Activated CD4-positive, alpha-beta T cell treated with anti-CD3 and anti-CD28 coated beads, Interleukin-2, amount 10 ng/mL, durations not matched to agents 7 days and 5 days (primary cell): ENCODE measurements at regions not wholly inside any gene's neighbourhood (a gene's known extent, or its start where the extent isn't known, plus 50 kb on each side); places are given as distances from the start of the nearest gene placed in this dataset.

ENCODE experiments used
- CTCF ChIA-PET: fragments of 350-600 bp; sonication (Branson Sonifier 250); formaldehyde crosslinking; loops from one replicate; lab custom pipeline; 2021; ENCODE audit warnings: antibody characterized with exemption; lab: Charles Lee
- POLR2A ChIA-PET: fragments of 350-600 bp; sonication (Branson Sonifier 250); formaldehyde crosslinking; loops from one replicate; lab custom pipeline; 2021; ENCODE audit warnings: antibody characterized with exemption; lab: Charles Lee
- DNase-seq: peaks from one replicate; pipeline ENCODE4 v3.0.0-alpha.2; 2020
- H3K27ac Mint-ChIP-seq: one replicate; pipeline ENCODE4 v1.8.0; 2021; ENCODE audit warnings: mild to moderate bottlenecking, moderate library complexity, mixed read lengths
- H3K27me3 Mint-ChIP-seq: one replicate; pipeline ENCODE4 v1.8.0; 2021; ENCODE audit warnings: mixed read lengths
- H3K36me3 Mint-ChIP-seq: one replicate; pipeline ENCODE4 v1.8.0; 2021; ENCODE audit warnings: low read depth, mixed read lengths
- H3K4me1 Mint-ChIP-seq: one replicate; pipeline ENCODE4 v1.8.0; 2021; ENCODE audit warnings: mixed read lengths
- H3K4me3 Mint-ChIP-seq: one replicate; pipeline ENCODE4 v1.8.0; 2021; ENCODE audit warnings: mild to moderate bottlenecking, moderate library complexity, mixed read lengths
- H3K9me3 Mint-ChIP-seq: one replicate; pipeline ENCODE4 v1.8.0; 2021; ENCODE audit warnings: mixed read lengths

- Mint-ChIP-seq H3K36me3 (no peaks in the 10 kb centered on the region), H3K27me3 (peaks cover 9% of the 10 kb centered on the region), H3K4me1 (peaks cover 21% of the 10 kb centered on the region), H3K9me3 (no peaks in the 10 kb centered on the region), H3K27ac (no peak overlapping the region), H3K4me3 (no peak overlapping the region)
- ChIA-PET CTCF (interaction anchor here (1.5 to 7.7 kb wide), 2 partner anchors 91 to 1214 kb away, joined by 5 to 182 read pairs; no protein-coding TSS in a partner anchor), POLR2A (no interaction called here)
- no peak for DNase-seq
These were observed 220.8 kb upstream of the TPRG1 start for GRCh38 chr3:188950832-188951489.

DNA sequence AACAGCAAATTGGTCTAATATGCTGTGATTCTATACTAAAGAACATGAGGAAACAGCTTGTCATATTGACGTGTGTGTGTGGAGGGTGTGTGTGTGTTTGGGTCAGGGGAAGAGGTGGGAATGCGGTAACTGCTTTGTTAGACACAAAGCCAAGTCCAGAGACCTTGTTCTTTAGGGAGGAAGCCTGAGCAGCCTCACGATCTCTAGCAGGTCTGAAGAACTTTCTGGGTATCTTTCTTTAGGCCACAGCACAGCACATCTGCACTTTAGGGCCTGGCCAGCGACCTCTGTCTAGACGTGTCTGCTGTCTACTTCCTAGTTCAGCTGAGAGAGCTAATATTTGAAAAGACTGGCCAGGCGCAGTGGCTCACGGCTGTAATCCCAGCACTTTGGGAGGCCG lies 220.0 kb upstream of the TPRG1 start:
- ChIA-PET POLR2A (no interaction called here), CTCF (interaction anchor here (1.5 to 7.7 kb wide), 2 partner anchors 90 to 1215 kb away, joined by 5 to 182 read pairs; no protein-coding TSS in a partner anchor)
- Mint-ChIP-seq H3K27me3 (peaks cover 1% of the 10 kb centered on the region), H3K4me1 (peaks cover 21% of the 10 kb centered on the region), H3K27ac (no peak overlapping the region), H3K36me3 (no peaks in the 10 kb centered on the region), H3K4me3 (no peak overlapping the region), H3K9me3 (no peaks in the 10 kb centered on the region)
- no peak for DNase-seq

DNA sequence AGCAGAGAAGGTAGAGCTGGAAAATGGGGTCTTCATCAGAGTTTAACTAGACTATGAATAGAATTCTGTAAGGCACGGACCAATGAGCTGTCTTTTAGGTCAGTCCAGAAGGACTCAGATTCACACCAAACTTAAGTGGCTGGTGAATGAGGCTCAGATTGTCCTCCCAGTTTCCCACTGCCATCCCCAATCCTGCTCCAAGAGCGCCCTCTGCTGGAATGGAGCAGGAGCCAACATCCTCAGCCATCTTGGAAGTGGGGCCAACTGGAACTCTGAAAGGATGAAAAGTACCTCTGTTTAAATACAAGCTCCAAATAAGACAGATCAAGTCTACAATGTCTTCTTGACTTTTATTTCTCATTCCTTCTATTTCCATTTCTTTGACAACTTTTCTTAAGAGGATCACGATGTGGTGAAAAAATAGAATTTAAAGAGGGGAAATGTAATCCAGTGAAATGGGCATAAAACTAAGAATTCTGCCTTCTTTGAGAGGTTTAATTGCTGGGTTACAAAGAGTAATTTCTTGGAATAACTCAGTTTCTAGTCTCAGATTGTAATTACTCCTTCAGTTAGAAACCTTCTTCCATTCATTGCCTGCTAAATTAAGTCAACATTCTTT lies 217.1 kb upstream of the TPRG1 start:
- ChIA-PET POLR2A (no interaction called here), CTCF (interaction anchor here (0.7 to 7.7 kb wide), 26 partner anchors 11 to 1251 kb away, joined by 3 to 182 read pairs (median 3); no protein-coding TSS in a partner anchor)
- H3K36me3 Mint-ChIP-seq: no peaks in the 10 kb centered on the region
- no peaks in the 10 kb centered on the region for H3K27me3 Mint-ChIP-seq
- H3K4me1 Mint-ChIP-seq: peaks cover 17% of the 10 kb centered on the region
- no peak overlapping the region for H3K27ac Mint-ChIP-seq
- no peak overlapping the region for H3K4me3 Mint-ChIP-seq
- peak; percentile 85 for DNase-seq
- H3K9me3 Mint-ChIP-seq: no peaks in the 10 kb centered on the region

DNA sequence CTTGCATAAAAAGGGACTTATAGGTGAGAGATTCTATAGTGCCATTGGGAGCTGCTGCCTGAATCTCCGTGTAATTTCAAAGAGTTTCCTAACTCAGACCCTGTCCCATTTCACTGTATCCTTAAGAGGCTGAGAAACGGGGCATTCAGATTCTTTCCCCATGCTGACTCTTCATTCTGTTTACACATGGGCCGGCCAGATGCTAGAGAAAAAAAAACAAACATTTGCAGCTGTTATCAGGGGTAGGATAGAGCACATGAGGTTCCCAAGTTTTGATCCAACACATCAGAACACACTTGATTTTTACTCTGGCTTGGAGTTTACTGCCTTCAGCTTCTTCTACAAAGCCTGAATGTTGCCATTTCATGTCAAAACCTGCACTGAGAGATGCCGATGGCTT lies 215.9 kb upstream of the TPRG1 start:
- Mint-ChIP-seq H3K27me3 (no peaks in the 10 kb centered on the region), H3K27ac (no peak overlapping the region), H3K9me3 (no peaks in the 10 kb centered on the region), H3K4me1 (peaks cover 11% of the 10 kb centered on the region), H3K36me3 (no peaks in the 10 kb centered on the region), H3K4me3 (no peak overlapping the region)
- ChIA-PET CTCF (interaction anchor here (0.6 to 7.7 kb wide), 10 partner anchors 10 to 1253 kb away, joined by 3 to 182 read pairs (median 3); no protein-coding TSS in a partner anchor), POLR2A (interaction anchor here (0.5 to 0.6 kb wide), 2 partner anchors 1001 to 1588 kb away, joined by 3 to 4 read pairs; no protein-coding TSS in a partner anchor)
- no peak for DNase-seq

DNA sequence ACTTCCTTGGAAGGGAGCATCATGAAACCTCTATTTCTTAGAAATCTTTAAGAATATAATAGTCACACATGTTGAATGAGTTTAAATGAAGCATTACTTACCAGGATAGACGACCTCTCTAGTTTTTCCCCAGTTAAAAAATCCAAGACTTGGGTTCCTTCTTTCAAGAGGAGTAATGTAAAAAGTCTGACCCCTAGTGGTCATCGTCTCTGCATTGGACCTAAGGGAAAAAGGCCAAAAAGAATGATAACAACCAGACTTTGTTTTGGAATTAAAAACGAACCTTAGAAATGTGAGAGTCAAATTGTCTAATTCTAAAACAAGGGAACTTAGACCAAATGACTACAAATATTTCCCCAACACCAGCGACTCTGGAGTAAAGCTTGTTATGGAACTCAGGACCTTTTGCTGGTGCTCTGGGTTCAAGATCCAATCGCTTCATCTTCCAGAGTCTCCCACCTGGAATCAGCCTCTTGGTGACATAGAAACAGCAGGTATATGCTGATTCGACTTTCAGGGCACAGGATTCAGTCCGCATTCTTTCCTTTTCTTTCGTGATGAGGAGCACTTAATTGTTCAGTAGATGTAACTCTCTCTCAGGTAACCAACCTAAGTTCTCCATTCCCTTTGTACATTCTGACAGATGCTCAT lies 214.8 kb upstream of the TPRG1 start:
- ChIA-PET POLR2A (interaction anchor here (0.6 kb wide), 1 partner anchor 659 kb away, joined by 3 read pairs; no protein-coding TSS in a partner anchor), CTCF (interaction anchor here (0.9 to 2.5 kb wide), 5 partner anchors 8 to 1238 kb away, joined by 3 to 13 read pairs (median 3); no protein-coding TSS in a partner anchor)
- H3K4me3 Mint-ChIP-seq: no peak overlapping the region
- no peaks in the 10 kb centered on the region for H3K36me3 Mint-ChIP-seq
- H3K9me3 Mint-ChIP-seq: no peaks in the 10 kb centered on the region
- H3K27ac Mint-ChIP-seq: no peak overlapping the region
- peaks cover 1% of the 10 kb centered on the region for H3K27me3 Mint-ChIP-seq
- H3K4me1 Mint-ChIP-seq: peaks cover 12% of the 10 kb centered on the region
- DNase-seq: peak; percentile 46

GRCh38 chr3:188959013-188959412 lies 212.8 kb upstream of the TPRG1 start:
- Mint-ChIP-seq H3K9me3 (no peaks in the 10 kb centered on the region), H3K4me3 (no peak overlapping the region)
- CTCF ChIA-PET: interaction anchor here (1.3 to 2.5 kb wide), 2 partner anchors 183 to 1218 kb away, joined by 4 to 13 read pairs; no protein-coding TSS in a partner anchor

DNA sequence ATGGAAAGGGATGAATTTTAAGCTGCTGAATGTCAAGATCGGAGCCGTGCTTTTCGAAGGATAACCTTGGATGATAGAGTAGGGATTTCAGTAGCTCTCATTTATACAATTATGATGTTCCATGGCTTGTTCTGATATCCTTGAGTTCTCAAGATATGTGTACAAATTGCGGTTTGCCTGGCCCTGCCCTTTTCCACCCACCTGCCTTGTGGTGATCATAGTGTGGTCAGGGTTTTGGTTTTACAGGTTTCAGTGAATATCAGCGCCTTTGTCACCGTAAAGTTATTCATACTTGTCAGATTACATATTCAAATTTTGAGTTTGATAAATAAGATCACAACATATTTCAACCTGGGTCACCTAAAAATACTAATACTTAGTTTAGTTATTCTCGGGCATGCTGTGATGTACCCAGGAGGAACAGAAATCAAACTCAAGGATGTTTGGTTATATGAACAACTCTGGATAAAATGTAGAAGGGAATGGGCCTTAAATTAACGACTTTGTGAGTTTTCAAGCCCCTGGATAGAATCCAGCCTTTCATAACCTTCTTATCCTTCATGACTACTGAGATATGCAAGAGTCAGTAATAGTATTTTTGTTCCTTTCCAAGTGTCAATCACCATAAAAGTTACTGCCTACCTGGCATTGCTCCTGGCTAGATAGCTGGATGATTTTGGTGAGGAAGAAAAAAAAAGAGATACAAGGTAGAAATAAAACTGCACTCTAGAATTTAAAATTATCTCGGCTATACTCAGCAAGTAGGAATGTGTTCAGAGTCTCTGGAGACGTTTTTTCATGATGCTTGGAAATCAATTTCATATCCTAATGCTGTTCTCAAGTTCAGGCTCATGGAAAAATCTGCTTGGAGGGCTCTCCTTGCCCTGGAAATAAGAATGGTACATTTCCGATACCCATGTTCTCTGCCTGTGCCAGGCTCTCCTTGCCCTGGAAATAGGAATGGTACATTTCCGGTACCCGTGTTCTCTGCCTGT lies 209.2 kb upstream of the TPRG1 start:
- no peaks in the 10 kb centered on the region for H3K36me3 Mint-ChIP-seq
- H3K9me3 Mint-ChIP-seq: no peaks in the 10 kb centered on the region
- CTCF ChIA-PET: interaction anchor here (1.5 kb wide), 2 partner anchors 132 to 1223 kb away, joined by 3 read pairs; no protein-coding TSS in a partner anchor
- POLR2A ChIA-PET: no interaction called here
- H3K4me3 Mint-ChIP-seq: no peak overlapping the region
- peaks cover 15% of the 10 kb centered on the region for H3K4me1 Mint-ChIP-seq
- DNase-seq: no peak
- H3K27me3 Mint-ChIP-seq: peaks cover 11% of the 10 kb centered on the region
- H3K27ac Mint-ChIP-seq: no peak overlapping the region

More at GRCh38 chr3:188959013-188959412, 212.8 kb upstream of the TPRG1 start:
- Mint-ChIP-seq H3K27ac (no peak overlapping the region), H3K4me1 (peaks cover 19% of the 10 kb centered on the region), H3K36me3 (no peaks in the 10 kb centered on the region), H3K27me3 (peaks cover 11% of the 10 kb centered on the region)
- POLR2A ChIA-PET: no interaction called here
- DNase-seq: no peak

GRCh38 chr3:188964957-188965356 lies 206.8 kb upstream of the TPRG1 start:
- Mint-ChIP-seq H3K27ac (no peak overlapping the region), H3K27me3 (peaks cover 12% of the 10 kb centered on the region), H3K4me1 (peaks cover 10% of the 10 kb centered on the region), H3K4me3 (no peak overlapping the region), H3K9me3 (peaks cover 2% of the 10 kb centered on the region), H3K36me3 (no peaks in the 10 kb centered on the region)
- ChIA-PET POLR2A (no interaction called here), CTCF (interaction anchor here (0.6 to 0.9 kb wide), 2 partner anchors 8 to 1653 kb away, joined by 3 read pairs; no protein-coding TSS in a partner anchor)
- no peak for DNase-seq

- CTCF ChIA-PET: interaction anchor here (1.0 kb wide), 2 partner anchors 172 to 1231 kb away, joined by 3 read pairs; no protein-coding TSS in a partner anchor
These were observed 199.5 kb upstream of the TPRG1 start for GRCh38 chr3:188972310-188972709.

DNA sequence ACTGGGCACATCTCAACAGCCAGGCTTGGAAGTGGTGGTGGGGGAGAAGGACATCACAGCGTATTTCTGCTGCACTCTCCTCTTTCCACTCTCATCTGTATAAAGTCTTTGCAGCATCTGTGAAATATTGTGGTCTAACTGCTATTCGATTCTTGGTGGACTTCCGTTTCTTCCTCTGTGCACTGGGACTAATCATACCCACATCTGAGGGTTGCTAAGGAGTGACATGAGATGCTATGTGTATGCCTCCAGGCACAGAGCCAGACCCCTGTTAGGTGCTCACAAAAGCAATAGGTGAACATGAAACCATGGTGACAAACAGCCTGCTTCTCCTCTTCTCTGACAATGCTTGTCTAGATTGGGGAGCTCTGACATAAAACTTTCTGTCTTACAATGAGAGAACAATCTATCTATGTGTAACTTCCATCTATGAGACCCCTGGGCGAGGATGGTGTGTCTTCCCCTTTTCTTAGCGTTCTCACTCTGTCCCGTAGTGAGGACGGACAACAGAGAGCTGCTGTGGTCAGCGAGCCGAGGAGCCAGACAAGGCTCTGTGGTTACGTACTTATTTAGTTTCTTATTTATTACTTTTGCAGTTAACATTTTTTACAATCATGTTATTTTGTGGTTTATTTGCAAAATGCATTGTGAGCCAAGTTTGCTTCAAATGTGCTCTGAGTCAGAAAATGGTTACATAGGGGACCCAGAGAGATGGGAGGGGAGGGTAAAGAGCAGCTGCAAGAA lies 196.7 kb upstream of the TPRG1 start:
- peaks cover 35% of the 10 kb centered on the region for H3K4me1 Mint-ChIP-seq
- ChIA-PET CTCF (interaction anchor here (1.0 to 1.4 kb wide), 3 partner anchors 19 to 37 kb away, joined by 3 to 4 read pairs (median 3); no protein-coding TSS in a partner anchor), POLR2A (no interaction called here)
- no peak overlapping the region for H3K27ac Mint-ChIP-seq
- H3K9me3 Mint-ChIP-seq: peaks cover 8% of the 10 kb centered on the region
- DNase-seq: peak; percentile 20
- peaks cover 11% of the 10 kb centered on the region for H3K36me3 Mint-ChIP-seq
- H3K4me3 Mint-ChIP-seq: peak overlapping the region; percentile 6
- H3K27me3 Mint-ChIP-seq: peaks cover 11% of the 10 kb centered on the region

More at GRCh38 chr3:188972310-188972709, 199.5 kb upstream of the TPRG1 start:
- peaks cover 10% of the 10 kb centered on the region for H3K9me3 Mint-ChIP-seq
- H3K27ac Mint-ChIP-seq: no peak overlapping the region
- POLR2A ChIA-PET: no interaction called here
- H3K27me3 Mint-ChIP-seq: peaks cover 12% of the 10 kb centered on the region
- peaks cover 11% of the 10 kb centered on the region for H3K36me3 Mint-ChIP-seq
- no peak overlapping the region for H3K4me3 Mint-ChIP-seq
- DNase-seq: no peak
- peaks cover 35% of the 10 kb centered on the region for H3K4me1 Mint-ChIP-seq
